ENCODE measurements at regions not wholly inside any gene's neighbourhood (a gene's known extent, or its start where the extent isn't known, plus 50 kb on each side); places are given as distances from the start of the nearest gene placed in this dataset.
A peak's percentile ranks its signal among the peaks of the same experiment; 100 is the strongest.

DNA sequence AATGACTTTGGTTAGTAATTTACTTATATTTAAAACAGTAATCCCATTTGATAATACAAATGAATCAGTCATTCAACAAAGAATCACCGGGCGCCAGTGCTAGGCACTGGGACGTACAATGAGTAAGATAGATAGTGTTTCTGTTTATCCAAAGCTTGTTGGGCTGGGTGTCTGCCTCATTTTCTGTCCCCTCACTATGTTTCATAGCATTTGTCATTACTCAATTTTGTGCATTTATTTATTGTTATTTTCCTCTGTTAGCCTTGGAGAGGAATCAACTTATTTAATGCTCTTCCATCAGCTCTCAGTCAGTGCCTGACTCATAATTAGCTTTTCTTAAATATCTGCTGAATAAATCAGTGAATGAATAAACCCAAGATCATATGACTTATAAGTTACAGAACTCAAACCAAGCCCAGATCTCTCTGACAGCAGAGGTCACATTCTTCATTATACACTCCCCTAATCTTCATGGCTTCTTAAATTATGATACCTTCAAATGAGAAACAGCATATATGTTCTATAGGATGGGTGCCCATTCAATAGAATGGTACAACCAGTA is 86.2 kb downstream of the TSPAN8 start:
- DNase-seq (ENCODE audit: low read depth): peak; percentile 35

DNA sequence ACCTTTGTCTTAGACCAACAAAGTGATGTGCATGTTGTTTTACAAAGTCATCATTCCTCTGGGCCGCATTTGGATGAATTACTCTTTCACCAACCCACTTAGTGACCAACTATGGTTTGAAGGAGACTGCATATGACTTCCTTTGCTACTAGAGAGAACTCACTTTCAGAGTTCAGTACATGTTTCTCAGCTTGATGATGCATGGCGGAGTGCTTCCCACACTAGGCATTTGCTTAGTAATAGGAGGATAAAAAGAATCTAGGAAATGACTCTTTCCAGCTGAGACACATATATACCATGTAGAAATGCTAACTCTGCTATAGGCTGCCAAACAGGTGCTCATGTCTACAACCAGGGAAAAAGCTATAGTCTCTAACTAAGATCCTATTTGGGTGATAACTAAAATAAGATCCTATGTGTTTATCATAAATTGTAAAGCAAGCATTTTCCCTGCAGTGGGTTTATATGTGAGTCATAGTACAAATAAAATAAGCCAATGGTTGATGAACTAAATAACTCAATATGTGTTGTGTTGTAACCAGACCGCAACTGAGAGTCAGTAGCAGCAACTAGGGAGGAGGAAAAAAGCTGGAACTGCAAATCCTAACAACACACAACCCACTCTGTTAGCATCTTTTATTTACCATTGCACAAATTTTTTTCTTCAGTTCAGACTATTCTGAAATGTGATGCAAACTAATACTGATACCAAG is 87.2 kb downstream of the TSPAN8 start:
- DNase-seq (ENCODE audit: low read depth): peak; percentile 41

DNA sequence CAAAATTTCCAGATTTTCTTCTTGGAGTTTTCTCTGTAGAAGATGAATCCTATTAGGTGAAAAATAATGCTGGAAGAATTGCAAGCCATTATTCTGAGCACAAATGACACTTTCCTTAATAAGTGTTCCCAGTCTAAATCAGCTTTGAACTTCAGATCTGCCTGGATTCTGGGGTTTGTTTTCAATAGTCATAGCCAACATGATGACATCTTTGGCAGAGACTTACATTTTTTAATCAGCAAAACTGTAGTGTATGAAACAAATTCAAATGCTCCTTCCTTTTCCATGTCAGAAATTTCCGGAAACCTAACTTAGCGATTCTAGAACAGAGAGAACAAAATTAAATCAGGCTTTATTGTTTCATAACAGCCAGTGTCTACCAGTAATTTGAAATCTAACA is 88.5 kb downstream of the TSPAN8 start:
- no peak for DNase-seq (ENCODE audit: low read depth)

DNA sequence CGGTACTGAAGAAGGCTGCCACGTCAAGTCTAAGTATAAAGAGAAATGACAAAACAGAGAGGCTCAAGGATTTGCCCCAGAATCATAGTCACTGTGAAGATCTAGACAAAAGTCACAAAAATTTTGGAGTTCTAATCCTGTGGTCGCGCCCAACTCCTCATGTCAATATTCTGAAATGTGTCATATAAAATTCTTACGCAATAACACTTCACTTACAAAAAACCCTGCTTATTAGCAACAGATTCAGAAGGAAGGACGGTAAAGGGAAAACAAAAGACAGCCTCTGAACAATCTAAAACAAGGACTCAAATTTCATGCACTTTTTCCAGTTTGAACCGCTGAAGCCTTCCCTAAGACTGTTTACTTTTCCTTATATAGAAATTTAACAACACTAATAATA is 94.7 kb downstream of the TSPAN8 start:
- DNase-seq (ENCODE audit: low read depth): no peak

DNA sequence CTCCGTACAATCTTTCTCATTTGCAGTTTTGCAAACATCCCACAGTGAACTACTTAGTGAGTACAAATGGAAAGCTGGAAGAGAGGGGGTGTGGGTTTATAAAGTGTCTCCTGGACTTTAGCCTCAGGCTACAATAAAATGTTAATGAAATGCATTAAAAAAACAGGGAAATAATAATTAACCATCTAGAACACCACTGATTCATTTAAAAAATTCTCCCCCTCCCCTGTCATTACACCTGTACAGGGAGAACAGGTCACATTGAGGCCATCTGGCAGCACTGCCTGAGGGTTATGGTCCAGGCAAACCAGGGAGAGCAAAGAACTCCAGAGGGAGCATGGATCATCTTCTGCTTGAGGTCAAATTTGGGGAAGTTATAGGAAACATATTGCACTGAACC is 96.3 kb downstream of the TSPAN8 start:
- no peak for DNase-seq (ENCODE audit: low read depth)

DNA sequence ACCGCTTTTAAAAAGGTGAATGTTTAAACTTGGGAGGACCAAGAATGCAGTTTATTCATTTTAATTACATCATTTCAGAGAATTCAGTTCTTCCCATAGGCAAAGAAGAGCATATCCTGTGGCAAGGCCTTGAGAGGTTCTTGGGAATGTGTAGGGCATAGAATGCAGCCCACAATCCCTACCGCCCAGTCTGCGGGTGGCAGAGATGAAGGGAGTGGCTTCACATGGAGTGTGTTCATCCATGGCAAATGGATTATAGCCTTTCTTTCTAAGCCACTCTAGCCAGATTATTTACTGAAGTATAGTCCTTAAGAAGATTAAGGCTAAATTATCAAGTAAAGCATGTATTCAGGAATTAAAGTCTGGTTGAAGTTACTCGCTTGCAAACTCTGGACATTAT is 97.4 kb downstream of the TSPAN8 start:
- no peak for DNase-seq (ENCODE audit: low read depth)

DNA sequence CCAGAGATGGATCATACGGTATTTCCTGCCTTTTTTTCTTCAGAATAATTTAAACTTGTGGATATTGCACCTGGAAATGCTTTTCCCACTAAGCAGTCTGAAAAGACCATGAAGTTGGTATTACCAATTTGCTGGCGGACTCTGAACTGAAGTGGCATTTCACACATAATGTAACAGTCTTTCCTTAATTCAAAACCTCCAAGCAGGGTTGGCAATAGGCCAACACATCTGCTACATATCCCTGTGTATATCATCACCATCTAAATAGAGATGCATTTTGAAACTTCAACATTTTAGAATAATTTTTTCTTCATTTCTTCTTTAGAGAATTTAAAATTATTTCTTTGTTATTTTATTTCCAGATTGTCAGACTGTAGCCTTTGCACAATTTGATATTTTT is 100.5 kb downstream of the TSPAN8 start:
- no peak for DNase-seq (ENCODE audit: low read depth)

DNA sequence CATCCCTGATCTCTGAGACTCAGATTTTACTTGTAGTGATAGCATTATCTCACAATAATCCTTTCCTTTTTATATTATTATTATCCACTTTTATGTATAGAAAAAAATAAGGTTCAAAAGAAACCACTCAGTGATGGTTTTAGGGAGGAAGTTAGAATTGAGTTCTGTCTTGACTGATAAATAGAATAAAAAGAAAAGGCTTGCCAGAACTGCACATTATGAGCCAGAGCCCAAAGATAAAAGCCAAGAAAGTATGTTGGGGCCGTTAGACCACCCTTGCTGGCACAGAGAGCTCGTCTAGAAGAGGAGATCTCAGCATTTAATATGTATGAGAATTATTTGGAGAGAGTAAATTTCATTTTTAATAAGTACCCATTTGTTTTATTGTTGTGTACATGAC is 103.2 kb downstream of the TSPAN8 start:
- DNase-seq (ENCODE audit: low read depth): no peak

DNA sequence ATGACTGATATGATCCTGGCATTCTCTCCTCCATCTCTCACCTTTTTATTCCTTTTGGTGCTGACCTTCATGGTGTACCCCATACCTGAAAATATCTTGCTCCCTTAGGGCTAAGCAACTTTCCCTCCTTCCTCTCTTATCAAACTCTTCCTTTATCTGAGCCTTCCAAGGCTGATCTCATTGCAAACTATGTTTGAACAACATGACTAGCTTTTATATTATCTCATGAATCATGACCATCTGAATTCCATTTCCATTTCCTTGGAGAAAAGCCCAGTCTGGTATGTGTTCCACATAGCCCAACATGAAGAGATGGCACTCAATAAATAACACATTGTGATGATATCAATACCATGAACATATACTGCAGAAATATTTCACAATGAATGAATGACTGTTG is 111.6 kb downstream of the TSPAN8 start:
- DNase-seq (ENCODE audit: low read depth): peak; percentile 64

DNA sequence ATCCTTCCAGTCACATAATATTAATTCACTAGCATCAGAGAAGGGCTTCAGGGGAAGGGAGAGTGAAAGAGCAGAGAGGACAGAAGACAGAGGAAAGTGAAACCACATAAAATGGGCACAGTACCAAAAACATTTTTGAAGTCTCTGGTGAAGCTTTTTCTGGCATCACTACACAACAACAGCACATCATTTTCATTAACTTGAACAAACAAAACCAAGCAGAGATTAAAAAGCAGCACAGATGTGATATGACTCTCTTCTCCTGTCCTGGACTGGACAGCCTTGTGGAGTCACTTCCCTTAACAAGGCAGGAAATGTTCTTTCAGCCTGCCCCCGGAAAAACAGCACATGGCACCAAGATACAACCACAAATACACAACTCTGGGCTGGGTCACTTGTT is 112.0 kb downstream of the TSPAN8 start:
- peak; percentile 68 for DNase-seq (ENCODE audit: low read depth)

DNA sequence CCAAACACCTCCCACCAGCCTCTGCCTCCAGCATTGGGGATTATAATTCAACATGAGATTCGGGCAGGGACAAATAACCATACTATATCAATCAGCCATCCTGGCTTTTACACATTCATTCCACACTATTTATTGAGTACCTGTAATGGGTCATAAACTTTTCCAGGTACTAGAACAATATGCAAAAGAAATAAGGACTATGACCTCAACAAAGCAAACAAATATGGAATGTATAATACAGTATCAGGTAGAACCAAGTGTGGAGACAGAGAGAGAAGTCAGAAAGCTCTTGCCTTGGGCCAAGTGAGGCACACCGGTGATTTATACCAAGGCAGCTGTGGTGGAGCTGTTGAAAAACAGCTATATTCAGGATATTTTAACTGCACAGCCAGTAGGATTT is 116.3 kb downstream of the TSPAN8 start:
- DNase-seq (ENCODE audit: low read depth): no peak

DNA sequence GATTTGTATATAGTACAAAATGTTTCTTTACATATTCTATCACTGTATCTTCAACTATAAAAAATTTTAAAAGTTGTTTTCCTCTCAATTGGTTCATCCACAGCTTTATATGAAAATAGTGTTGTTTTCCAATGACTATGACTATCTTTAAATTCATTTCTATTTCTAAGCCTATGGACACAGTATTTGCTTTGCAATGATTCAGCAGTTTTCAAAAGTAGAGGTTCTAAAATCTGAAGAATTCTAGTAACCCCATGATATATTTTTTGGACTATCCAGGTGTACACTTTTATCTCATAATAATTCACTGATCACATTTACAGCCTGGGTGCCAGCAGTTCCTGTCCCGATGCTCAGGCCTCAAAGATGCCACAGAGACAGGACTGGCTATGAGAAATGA is 118.4 kb upstream of the PTPRR start:
- no peak for DNase-seq (ENCODE audit: low read depth)

DNA sequence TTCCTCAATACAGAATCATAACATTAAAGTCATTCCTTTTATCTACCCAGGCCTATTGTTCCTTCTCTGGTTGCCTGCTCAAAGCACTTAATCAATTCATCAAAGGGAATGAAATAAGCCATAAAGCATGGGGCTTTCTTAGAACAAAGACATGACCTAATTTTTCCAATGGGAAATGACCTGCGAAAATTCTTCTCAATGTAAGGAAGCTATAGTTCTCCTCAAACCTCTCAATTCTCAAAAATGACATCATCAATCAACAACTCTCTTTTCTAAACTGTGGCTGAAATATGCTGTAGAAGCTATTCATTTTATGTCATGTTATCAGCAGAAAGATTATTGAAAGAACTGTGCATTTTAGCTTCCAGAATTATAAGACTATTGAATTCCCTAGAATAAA is 116.0 kb upstream of the PTPRR start:
- no peak for DNase-seq (ENCODE audit: low read depth)

DNA sequence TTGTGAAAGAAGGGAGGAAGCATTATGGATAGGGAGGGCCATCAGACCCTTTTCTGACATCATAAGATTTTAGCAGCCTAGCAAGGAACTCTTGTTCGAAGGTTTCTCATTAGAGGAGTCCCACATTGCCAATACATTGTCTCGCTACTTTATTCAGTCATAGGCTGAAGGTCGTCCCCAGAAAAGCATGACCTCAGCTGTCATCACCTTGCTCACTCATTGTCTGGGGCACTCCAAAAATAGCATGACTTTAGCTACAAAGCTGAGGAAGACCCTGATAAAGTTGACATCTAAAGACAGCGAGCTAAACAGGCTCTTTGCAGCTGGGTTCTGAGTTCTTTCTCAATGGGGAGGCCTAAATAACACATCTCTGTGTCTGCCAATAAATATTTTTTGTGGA is 112.4 kb upstream of the PTPRR start:
- no peak for DNase-seq (ENCODE audit: low read depth)

DNA sequence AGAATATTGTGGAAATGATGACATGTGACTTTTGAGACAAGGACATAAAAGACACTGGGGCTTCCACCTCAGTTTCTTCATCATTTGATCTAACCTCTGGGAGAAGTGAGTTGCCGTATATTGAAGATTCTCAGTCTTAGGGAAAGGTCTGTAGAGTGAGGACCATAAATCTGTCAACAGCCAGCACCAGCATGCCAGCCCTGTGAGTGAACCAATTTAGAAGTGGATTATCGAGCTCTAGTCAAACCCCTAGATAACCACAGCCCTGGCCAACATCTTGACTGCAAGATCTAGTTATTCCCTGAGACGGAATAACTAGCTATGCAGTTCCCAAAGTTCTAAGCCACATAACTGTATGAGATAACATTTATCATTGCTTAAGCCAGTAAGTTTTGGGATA is 108.8 kb upstream of the PTPRR start:
- DNase-seq (ENCODE audit: low read depth): no peak

DNA sequence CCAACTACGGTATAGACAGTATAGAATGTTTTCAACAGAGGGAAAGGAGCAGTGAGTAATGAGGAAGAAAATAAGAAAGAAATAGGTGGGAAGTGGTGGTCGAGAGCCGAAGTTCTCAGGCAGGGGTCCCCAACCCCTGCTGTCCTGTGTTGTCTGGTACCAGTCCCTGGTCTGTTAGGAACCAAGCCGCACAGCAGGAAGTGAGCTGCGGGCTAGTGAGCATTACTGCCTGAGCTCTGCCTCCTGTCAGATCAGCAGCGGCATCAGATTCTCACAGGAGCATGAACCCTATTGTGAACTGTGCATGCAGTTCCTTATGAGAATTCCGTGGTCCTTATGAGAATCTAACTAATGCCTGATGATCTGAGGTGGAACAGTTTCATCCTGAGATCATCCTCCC is 107.3 kb upstream of the PTPRR start:
- no peak for DNase-seq (ENCODE audit: low read depth)

DNA sequence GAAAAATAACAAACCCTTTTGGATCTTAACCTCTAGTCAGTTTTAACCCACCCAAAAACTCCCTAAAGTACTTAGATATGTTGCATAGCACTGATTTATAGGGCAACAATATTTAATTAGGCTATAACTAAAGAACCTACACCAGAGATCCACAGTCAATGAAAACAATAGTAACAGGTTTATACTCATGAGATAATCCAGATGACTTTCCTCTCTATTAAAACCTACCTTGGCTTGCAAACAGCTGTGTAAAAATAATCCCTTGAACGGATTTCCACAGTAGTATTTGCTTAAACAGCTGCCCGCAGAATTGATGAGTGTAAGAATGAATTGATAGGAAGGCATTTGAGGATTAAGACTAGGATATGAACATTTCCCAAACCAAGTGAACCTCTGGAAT is 104.3 kb upstream of the PTPRR start:
- no peak for DNase-seq (ENCODE audit: low read depth)

DNA sequence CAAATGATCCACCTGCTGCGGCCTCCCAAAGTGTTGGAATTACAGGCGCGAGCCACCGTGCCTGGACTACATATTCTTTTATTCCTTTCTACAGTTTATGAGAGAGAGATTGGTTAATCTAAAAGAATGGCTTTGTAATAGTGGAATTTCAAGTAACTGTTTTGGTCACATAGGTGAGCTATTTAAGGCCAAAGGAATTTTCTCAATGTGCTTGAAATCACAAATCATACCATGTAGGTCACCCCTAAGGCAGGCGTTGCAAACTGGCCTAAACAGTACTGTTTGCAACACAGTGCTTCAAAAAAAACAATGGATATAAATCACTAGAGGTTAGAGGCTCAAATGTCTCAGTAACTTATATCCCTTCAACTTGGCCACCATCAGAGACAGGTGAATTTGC is 103.7 kb upstream of the PTPRR start:
- no peak for DNase-seq (ENCODE audit: low read depth)

DNA sequence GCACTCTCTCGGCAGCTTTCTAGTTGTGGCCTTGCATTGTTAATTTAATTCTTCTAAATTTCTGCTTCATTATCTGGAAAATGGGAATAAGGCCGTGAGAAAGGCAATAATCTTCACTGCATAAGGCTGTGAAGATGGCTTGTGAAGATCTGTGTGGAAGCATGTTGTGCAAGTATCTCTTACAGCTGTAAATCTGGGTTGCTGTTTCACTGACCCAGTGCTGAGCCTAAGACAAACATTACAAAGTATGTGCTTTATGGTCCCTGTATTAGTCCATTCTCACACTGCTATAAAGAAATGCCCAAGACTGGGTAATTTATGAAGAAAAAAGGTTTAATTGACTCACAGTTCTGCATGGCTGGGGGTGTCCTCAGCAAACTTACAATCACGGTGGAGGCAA is 101.0 kb upstream of the PTPRR start:
- DNase-seq (ENCODE audit: low read depth): no peak

DNA sequence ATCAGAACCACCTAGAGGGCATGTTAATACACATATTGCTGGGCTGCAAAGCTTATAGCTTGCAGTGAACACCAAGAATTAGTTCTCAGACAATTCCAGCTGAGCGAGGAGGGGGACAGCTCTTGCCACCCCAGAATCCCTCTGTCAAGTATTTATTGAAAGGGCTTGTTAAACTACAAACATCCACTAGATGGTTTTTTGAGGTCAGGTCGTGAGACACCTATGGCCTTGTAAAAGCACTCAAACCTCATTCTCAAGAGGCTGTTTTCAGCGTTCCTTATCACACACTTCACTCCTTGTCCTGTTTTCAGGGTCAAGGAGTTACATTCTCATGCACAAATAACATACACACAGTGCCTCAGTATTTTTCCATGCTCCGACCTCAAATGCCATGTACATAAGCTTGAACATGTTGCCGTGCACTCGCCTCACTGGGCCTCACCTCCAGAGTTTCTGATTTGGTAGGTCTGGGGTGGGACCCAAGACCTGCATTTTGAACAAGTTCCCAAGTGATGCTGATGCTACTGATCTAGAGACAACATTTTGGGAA is 98.8 kb upstream of the PTPRR start:
- no peak for DNase-seq (ENCODE audit: low read depth)

DNA sequence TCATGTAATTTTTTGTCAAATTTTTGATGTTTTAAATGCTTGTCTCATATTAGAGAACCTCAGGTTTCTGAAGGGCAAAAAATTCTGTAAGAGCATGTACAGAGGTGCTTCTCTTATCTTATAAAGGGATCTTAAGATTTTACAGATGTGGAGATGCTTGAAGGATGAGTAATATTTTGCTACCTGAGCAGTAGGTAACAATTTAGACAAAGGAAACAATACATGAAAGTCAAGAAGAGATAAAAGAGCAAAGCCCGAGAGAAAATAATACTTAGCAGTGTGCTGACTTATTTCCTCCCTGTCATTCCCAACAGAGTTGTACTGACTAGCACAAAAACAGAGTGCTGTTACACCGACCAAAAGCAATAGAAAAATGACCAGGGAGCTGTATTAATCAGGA is 98.1 kb upstream of the PTPRR start:
- DNase-seq (ENCODE audit: low read depth): no peak

DNA sequence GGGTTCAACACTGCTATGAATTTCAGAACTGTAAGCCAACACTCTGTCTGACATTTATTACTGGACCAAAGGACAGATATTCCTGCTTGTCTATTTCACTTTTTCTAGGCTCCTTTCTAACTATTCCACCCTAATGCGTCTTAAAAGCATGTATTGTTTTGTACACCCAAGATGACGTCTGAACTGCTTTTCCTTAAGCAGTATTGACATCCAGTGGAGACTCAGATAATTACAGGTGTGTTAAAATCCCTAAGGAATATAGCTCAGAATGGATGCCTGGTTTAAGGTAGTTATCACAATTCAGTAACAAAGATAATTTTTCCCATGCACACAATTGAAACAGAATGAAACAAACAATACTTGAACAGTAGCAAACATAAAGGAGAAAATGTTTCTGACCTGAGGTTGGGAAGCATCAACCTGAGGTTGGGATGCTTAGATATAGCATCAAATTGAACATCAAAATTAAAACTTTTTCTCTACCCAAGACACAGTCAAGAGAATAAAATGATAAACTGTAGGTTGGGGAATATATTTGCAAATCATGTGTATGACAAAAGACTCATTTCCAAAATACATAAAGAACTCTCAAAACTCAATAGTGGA is 93.7 kb upstream of the PTPRR start:
- peak; percentile 76 for DNase-seq (ENCODE audit: low read depth)

DNA sequence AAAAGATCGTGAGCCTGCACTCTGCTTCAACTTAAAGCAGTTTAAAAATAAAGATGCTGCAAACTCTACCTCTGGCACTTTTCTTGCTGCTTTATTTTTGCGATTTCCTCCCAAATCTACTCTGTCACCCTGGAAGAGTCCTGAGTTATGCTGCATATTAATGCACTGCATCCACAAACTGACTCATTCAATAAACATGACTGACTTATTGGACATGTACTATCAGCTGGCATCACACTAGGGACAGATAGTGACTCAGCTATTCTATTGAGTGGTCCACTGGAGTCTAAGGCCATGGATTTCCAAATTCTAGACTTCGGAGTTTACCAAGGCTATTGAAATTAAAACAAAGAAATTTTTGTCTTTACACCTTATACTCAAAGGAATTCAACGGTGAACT is 90.7 kb upstream of the PTPRR start:
- peak; percentile 83 for DNase-seq (ENCODE audit: low read depth)

Data from LHCN-M2 (cell line).